ENCODE measurements at regions not wholly inside any gene's neighbourhood (a gene's known extent, or its start where the extent isn't known, plus 50 kb on each side); places are given as distances from the start of the nearest gene placed in this dataset.
"Not testable (repeated sequence)": the region's sequence is repeated elsewhere in the genome, so short reads cannot be mapped to it uniquely, and the experiment has no call there.

DNA sequence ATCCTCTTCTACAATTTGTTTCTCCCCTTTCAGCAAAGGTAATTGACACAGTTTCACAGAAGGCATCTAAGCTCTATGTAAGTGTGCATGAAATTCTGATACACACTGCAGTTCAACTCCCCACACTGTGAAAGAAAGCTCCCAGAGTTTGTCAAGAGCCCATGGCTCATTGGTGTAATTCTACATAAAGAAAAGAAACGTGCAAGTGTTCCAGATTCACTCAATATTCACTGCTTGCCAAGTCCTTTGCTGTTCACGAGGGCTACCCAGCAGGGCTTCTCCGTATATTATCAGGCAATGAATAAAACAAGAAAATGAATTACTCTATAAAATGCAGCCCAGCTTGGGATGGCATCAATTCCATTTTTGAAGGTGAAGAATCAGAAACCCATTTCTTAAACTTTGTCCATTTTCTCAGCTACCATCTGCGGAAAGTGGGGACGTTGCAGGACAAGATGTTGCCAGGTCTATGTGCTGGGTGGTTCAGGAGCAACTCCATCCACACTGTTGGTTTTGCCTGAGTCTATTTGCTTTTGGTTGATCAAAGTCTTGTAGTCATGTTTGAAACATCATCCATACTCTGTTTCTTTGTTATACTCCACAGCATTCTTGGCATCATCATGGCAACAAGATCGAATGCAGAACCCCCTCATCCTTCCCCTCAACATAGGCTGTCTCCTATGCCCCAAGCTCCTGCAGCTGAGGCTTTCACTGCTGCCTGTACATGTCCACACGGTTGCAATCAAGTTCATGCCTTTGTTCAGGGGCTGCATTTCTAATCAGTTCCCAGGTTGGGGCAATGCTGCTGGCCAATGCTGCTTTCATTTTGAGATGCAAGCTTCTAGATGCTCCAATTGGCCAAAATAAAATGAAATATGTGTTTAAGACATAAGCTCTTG, 301.8 kb downstream of the MED10 start:
- in situ Hi-C loops (cut with HindIII; ENCODE audit: low pct_ligation_motif_present, low pct_unique_long_range_greater_than_20kb, low sequenced_read_pairs), result no loop called here
- DNase-seq, result no peak

- in situ Hi-C loops (cut with HindIII; ENCODE audit: low pct_ligation_motif_present, low pct_unique_long_range_greater_than_20kb, low sequenced_read_pairs); DNase-seq: not testable (repeated sequence)
These were observed 305.9 kb downstream of the MED10 start for GRCh38 chr5:6072488-6072887.

GRCh38 chr5:6069496-6070185, 308.7 kb downstream of the MED10 start:
- DNase-seq, result no peak
- in situ Hi-C loops (cut with HindIII; ENCODE audit: low pct_ligation_motif_present, low pct_unique_long_range_greater_than_20kb, low sequenced_read_pairs), result no loop called here

GRCh38 chr5:6066016-6066415, 312.3 kb downstream of the MED10 start:
- no peak for DNase-seq
- in situ Hi-C loops (cut with HindIII; ENCODE audit: low pct_ligation_motif_present, low pct_unique_long_range_greater_than_20kb, low sequenced_read_pairs), result no loop called here

GRCh38 chr5:6059137-6059800, 319.1 kb downstream of the MED10 start:
- in situ Hi-C loops (cut with HindIII; ENCODE audit: low pct_ligation_motif_present, low pct_unique_long_range_greater_than_20kb, low sequenced_read_pairs), result no loop called here
- no peak for DNase-seq

DNA sequence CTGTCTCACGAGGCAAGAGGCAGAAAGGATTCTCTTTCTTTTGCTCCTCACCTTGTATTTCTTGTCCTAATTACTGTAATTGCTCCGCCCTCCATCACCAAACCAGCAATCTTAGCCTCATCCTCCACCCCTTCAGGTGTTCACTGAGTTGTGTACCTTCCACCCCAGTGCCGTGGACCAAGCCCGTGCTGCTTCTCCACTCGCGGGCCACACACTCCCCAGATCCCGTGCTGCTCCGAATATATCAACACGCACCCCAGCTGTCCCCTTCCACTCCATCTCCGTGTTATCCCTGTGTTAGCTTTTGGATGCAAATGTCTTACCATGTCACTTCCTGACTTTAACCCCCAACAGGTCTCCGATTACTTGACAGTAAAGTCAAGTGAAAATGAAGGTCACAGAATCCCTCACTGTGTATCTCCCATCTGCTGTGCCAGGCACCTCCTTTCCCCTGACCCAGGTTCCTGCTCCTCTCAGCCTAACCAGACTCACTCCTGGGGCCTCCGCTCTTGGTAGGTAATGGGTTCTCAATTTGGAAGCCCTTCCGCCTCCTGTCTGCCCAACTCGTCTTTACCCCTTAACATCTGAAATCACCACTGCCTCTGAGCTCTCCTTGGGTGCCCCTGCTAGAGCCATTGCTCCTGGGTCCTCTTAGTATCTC, 320.2 kb downstream of the MED10 start:
- in situ Hi-C loops (cut with HindIII; ENCODE audit: low pct_ligation_motif_present, low pct_unique_long_range_greater_than_20kb, low sequenced_read_pairs), result no loop called here
- no peak for DNase-seq

DNA sequence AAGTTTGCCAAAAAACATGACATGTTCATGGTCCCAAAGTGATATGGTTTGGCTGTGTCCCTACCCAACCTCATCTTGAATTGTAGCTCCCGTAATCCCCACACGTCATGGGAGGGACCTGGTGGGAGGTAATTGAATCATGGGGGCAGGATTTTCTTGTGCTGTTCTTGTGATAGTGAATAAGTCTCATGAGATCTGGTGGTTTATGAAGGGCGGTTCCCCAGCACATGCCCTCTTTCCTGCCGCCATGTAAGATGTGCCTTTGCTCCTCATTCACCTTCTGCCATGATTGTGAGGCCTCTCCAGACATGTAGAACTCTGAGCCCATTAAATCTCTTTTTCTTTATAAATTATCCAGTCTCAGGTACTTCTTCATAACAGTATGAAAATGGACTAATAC, 322.1 kb downstream of the MED10 start:
- in situ Hi-C loops (cut with HindIII; ENCODE audit: low pct_ligation_motif_present, low pct_unique_long_range_greater_than_20kb, low sequenced_read_pairs), result no loop called here
- DNase-seq, result no peak

DNA sequence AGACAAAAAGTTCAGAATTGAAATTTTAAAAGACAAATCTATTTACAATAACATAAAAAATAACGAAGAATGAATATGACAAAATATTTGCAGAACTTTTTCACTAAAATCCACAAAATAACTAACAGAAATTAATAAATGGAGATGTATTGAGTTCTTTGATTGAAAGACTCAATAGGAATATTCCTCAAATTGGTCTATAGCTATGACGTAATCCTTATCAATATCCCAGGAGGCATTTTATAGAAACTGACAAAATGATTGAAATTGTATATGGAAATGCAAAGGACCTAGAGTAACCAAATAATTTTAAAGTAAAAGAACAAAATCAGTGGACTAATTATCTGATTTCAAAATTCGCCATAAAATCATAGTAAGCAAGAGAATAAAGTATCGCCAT, 328.7 kb downstream of the MED10 start:
- no peak for DNase-seq
- in situ Hi-C loops (cut with HindIII; ENCODE audit: low pct_ligation_motif_present, low pct_unique_long_range_greater_than_20kb, low sequenced_read_pairs), result no loop called here

GRCh38 chr5:6048746-6049145, 329.6 kb downstream of the MED10 start:
- in situ Hi-C loops (cut with HindIII; ENCODE audit: low pct_ligation_motif_present, low pct_unique_long_range_greater_than_20kb, low sequenced_read_pairs), result no loop called here
- DNase-seq, result no peak

DNA sequence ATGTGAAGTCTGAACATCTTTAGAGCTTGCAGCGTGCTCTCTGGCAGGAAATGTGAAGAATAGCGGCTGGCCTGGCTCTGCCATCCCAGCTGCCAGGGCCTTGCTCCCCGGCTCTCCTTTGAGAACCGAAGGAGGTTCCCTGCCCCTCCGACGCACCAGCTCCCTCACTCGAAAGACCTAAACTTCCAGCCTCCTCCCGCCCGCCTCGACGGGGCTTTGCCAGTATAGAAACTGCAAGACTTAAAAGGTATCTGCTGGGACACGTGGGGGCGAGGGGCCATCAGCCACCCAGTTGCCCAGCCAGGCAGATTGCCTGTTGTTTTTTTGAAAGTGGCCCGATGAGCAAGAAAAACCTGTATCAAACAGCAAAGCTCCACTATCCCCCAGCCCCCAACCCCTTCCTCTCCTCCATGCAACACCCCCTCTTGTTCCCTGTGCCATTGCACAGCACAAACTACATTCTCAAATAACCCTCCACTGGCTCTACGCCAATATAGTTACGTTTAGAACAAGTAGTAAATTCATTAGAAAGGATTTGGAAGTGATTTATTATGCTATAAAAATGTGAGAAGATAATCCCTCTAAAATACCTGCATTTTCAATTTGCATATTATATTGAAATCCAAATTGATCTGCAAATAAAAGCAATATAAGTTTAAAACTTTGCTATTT, 331.9 kb downstream of the MED10 start:
- DNase-seq, result no peak

GRCh38 chr5:6043491-6044310, 334.6 kb downstream of the MED10 start:
- in situ Hi-C loops (cut with HindIII; ENCODE audit: low pct_ligation_motif_present, low pct_unique_long_range_greater_than_20kb, low sequenced_read_pairs), result no loop called here
- no peak for DNase-seq

More for the DNA sequence above, 331.9 kb downstream of the MED10 start:
- in situ Hi-C loops (cut with HindIII; ENCODE audit: low pct_ligation_motif_present, low pct_unique_long_range_greater_than_20kb, low sequenced_read_pairs), result no loop called here

DNA sequence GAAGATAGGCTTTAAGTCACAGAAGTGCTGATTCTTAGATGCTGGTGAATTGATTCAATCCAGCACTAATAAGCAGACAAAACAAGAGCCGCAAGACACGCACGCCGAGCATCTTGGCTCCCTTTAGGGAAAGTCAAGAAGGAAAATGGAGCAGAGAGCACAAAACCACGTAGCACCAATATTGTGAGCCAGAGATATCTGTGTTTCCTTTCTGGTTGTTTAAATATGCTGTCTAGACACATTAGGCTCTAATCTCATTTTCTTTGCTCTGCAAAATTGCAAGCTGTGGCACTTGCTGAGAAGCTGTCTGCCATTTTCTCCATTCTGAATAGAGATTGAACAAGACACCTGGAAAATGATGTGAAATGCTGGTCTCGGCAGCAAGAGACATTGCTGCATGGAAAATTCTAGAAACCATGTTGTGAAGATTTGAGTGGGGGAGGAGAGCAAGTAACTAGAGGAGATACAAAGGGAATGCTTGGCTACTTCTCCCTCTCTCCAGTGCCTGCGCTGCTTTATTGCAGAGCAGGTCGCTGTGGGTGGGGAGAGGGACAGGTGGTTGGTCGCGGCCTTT, 336.3 kb downstream of the MED10 start:
- in situ Hi-C loops (cut with HindIII; ENCODE audit: low pct_ligation_motif_present, low pct_unique_long_range_greater_than_20kb, low sequenced_read_pairs), result no loop called here
- DNase-seq, result no peak

- DNase-seq, result no peak
- in situ Hi-C loops (cut with HindIII; ENCODE audit: low pct_ligation_motif_present, low pct_unique_long_range_greater_than_20kb, low sequenced_read_pairs), result no loop called here
These were observed 339.2 kb downstream of the MED10 start for GRCh38 chr5:6039111-6039510.

- in situ Hi-C loops (cut with HindIII; ENCODE audit: low pct_ligation_motif_present, low pct_unique_long_range_greater_than_20kb, low sequenced_read_pairs), result no loop called here
These were observed 342.3 kb downstream of the MED10 start for GRCh38 chr5:6036006-6036405.

GRCh38 chr5:6029811-6030271, 348.5 kb downstream of the MED10 start:
- no peak for DNase-seq
- in situ Hi-C loops (cut with HindIII; ENCODE audit: low pct_ligation_motif_present, low pct_unique_long_range_greater_than_20kb, low sequenced_read_pairs), result no loop called here

More at GRCh38 chr5:6036006-6036405, 342.3 kb downstream of the MED10 start:
- no peak for DNase-seq

DNA sequence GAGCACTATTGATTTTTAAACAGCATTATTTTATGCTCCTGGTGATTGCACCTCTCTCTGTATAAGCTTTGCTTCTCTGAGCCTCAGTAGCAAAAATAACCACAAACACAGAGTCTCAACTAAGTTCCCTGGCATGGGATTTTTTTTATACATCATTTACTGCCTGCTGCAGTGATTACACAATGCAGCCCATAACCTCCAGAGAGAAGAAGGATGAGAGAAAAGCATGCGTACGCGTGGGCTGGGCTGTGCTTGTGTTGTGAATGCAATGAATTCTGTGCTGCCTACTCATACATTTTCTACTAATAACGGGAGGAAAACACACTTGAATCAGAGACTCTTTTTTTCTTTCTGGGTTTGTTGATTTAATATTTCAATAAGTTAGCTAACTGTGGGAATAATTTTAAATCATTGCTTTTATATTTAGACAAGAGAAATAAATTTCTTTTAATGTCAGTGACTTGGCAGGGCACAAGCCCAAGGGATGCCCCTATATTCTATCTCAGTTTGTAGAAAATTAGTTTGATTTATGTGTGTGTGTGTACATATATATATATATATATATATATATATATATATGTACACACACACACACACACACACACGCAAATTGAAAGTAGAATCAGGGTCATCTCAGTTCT, 351.5 kb downstream of the MED10 start:
- no peak for DNase-seq
- in situ Hi-C loops (cut with HindIII; ENCODE audit: low pct_ligation_motif_present, low pct_unique_long_range_greater_than_20kb, low sequenced_read_pairs), result no loop called here

DNA sequence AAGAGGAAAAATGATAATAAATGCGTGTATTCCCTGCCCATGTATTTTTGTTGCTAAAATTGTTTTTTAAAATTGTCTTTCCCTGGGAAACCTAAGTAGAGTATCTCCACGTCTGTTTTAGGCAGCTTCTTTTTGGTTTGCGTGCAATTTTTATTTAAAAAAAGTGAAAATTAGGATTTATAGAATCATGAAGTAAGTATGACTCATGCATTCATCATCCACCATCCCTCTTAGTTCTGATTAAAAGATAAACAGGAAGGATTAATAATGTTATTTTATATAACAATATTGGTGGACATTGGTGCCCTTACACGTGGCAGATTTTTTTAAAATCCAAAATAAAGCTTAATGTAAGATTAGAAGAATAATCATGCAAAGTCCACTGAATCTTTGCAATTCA, 358.7 kb downstream of the MED10 start:
- in situ Hi-C loops (cut with HindIII; ENCODE audit: low pct_ligation_motif_present, low pct_unique_long_range_greater_than_20kb, low sequenced_read_pairs), result no loop called here
- no peak for DNase-seq
